ENCODE measurements at regions not wholly inside any gene's neighbourhood (a gene's known extent, or its start where the extent isn't known, plus 50 kb on each side); places are given as distances from the start of the nearest gene placed in this dataset.

GRCh38 chr11:11135820-11136476, 217.1 kb downstream of the CSNK2A3 start:
- DNase-seq (ENCODE audit: low read depth) = no peak

- DNase-seq (ENCODE audit: low read depth) = no peak
Measured at GRCh38 chr11:11129118-11129517, 223.9 kb downstream of the CSNK2A3 start.

- DNase-seq (ENCODE audit: low read depth) = no peak
Measured at GRCh38 chr11:11125618-11126017, 227.4 kb downstream of the CSNK2A3 start.

- no peak for DNase-seq (ENCODE audit: low read depth)
Measured at GRCh38 chr11:11122749-11123148, 230.3 kb downstream of the CSNK2A3 start.

- no peak for DNase-seq (ENCODE audit: low read depth)
Measured at GRCh38 chr11:11119917-11120316, 233.1 kb downstream of the CSNK2A3 start.

DNA sequence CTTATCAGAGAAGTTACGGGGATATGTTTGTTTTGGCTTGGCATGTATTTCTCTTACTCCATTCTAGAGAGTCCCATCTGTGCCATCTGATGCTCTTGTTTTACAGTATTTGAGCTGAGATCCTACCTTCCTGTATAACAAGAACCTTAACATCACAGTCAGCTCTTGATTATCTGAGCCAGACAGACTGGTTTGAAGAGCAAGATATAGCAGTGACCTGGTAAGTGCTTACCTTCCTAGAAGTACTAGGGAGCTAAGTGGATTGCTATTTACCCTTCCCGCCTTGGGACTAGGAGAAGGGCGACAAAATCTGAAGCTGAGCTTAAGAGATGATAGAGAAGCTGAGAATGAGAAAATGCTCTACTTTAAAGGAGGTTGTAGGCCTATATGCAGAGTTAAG, 235.3 kb downstream of the CSNK2A3 start:
- DNase-seq (ENCODE audit: low read depth) = no peak

- DNase-seq (ENCODE audit: low read depth) = no peak
Measured at GRCh38 chr11:11115475-11115874, 237.6 kb downstream of the CSNK2A3 start.

DNA sequence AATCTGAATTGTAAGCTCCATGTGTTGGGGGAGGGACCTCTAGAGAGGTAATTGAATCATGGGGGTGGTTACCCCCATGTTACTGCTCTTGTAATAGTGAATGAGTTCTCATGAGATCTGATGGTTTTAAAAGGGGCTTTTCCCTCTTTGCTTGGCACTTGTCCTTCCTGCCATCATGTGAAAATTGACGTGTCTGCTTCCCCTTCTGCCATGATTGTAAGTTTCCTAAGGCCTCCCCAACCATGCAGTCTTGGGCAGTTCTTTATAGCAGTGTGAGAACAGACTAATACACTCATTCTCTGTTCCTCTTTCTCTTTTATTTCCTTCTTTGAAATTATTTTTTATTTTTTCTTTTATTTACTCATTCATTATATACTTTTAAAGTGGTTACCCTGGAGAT, 239.4 kb downstream of the CSNK2A3 start:
- no peak for DNase-seq (ENCODE audit: low read depth)

- DNase-seq (ENCODE audit: low read depth) = no peak
Measured at GRCh38 chr11:11108026-11108425, 245.0 kb downstream of the CSNK2A3 start.

DNA sequence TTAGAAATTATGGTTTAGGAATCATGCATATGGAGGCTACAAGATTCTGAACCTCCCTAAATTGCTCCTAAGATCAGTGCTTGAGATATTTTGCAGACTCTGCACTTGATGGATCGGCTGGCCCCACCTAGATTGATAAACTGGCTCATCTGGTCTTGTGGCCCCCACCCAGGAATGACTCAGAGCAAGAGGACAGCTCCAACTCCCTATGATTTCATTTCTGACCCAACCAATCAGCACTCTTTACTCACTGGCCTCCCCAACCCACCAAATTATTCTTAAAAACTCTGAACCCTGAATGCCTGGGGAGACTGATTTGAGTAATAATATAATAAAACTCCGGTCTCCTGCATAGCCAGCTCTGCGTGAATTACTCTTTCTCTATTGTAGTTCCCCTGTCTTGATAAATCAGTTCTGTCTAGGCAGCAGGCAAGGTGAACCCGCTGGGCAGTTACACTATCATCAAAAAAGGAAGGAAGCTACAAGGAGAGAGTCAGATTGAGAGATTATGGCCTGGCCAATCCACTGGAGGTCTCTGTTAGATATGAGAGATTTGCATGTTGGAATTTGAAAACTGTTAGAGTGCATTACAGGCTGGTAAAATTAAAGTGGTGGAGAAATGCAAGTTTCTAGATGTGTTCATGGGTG, 245.8 kb downstream of the CSNK2A3 start:
- DNase-seq (ENCODE audit: low read depth) = no peak

- no peak for DNase-seq (ENCODE audit: low read depth)
Measured at GRCh38 chr11:11105361-11105760, 247.5 kb upstream of the ZBED5 start.

- no peak for DNase-seq (ENCODE audit: low read depth)
Measured at GRCh38 chr11:11095831-11096723, 238.2 kb upstream of the ZBED5 start.

DNA sequence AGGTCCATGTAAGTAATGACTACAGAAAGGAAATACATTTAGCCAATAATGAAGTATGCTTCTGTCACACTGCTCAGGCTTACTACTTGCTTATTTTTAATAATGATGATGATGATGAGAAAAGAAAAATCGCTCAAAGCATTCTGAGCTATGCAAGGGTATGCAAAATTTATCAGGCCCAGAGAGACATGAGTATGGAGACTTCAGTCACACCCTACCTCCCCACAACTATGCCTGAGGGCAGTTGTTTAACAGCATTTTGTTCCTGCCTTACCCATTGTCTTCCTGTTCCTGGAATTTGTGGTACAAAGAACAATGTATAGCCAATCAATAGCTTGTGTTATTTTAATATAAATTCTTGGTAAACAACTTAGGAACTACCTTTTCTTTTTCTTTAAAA, 232.6 kb upstream of the ZBED5 start:
- DNase-seq (ENCODE audit: low read depth) = no peak

DNA sequence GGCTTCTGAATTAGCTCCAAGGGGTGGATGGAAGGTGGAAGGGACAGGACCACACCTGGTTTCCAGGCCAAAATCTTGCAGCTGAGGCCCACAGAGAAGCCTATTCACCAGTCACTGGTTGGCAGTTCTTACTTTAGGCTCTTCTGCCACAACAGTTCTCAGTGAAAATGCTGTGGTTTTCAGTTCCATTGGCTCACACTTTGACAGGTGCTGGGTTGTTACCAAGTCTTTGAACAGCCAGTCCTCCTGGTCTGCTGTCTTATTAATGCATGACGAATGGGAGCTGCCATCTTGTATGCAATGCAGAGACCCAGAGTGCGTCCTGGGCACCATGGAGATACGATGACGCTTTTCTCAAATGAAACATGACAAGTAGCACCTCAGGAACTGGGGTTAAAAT, 232.0 kb upstream of the ZBED5 start:
- no peak for DNase-seq (ENCODE audit: low read depth)

DNA sequence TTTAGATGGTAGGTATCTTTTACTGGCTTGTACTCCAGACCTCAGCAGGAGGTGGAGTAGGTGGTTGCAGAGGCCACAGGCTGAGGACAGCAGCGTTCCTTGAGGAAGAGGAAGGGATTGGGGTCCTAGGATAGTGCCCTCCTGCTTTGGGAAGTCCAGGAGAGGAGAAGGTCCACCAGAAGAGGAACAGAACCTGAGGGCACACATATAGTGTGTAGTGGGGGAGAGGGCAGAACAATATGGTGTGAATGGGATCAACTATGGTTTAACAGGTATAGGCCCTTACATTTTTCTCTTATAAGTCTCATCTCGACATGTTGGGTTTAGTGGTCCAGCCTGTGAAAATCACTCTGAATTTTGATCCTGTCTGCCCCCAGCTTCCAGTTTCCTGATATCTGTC, 229.1 kb upstream of the ZBED5 start:
- DNase-seq (ENCODE audit: low read depth) = no peak

GRCh38 chr11:11085580-11085979, 227.7 kb upstream of the ZBED5 start:
- DNase-seq (ENCODE audit: low read depth) = no peak

GRCh38 chr11:11084337-11084736, 226.5 kb upstream of the ZBED5 start:
- no peak for DNase-seq (ENCODE audit: low read depth)

GRCh38 chr11:11083441-11083840, 225.6 kb upstream of the ZBED5 start:
- DNase-seq (ENCODE audit: low read depth) = no peak

DNA sequence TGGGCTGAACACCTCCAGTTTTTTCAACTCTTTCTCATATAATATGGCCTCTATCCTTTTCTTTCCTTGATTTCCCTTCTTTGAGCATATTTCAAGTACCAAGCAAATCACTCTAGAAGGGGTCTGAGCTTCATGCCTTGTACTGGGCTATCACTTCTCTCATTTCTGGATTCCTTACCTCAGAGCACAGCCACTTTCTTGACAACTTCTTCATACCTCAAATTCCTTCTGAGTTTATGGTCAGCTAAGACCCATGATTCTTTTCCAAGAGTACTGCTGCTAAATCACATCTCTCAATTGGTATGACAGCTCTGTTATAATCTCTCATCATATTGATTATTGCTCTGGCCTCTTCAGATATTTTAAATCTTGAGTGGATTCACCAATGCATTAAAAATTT, 224.8 kb upstream of the ZBED5 start:
- no peak for DNase-seq (ENCODE audit: low read depth)

DNA sequence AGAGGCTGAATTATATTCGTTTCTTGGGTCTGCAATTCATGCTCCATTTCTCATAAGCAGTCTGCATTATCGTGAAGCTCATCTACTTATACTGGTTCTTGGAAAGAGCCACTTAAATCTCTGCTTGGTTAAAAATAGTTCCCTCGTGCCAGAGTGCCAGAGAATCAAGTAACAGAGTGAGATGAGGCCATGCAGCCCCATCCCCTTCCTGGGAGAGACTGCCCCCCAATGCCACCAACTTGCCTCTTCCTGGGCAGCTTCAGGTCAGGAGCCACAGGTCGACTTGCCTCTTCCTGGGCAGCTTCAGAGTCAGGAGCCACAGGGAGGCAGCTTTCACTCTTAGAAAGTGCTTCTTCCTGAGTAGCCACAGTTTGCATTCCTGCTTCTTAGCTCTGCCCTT, 223.9 kb upstream of the ZBED5 start:
- no peak for DNase-seq (ENCODE audit: low read depth)

DNA sequence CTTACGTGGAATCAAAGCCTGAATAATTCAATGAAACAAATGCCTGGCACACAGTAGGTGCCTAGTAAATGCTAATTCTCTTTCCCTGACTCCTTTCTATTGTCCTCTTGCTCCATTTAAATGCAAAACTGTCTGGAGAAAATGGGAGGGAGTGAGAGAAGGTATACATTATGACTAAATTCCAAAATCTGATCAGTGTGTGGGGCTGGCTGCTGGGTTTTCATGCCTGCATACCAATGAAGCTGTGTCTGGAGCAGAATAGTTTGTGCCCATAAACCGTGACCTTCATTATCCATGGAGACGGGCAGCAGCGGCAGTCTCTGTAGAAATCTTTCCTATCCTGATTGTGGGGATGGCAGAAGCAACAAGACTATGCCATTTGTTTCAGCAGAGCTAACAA, 223.4 kb upstream of the ZBED5 start:
- DNase-seq (ENCODE audit: low read depth) = no peak

GRCh38 chr11:11078344-11079086, 220.7 kb upstream of the ZBED5 start:
- DNase-seq (ENCODE audit: low read depth) = peak; percentile 31
